ENCODE measurements at regions not wholly inside any gene's neighbourhood (a gene's known extent, or its start where the extent isn't known, plus 50 kb on each side); places are given as distances from the start of the nearest gene placed in this dataset.

- no peak for TF ChIP-seq SREBF1 (IDR thresholded peaks at IDR 0.05; ENCODE audit: low read length)
- no peak for TF ChIP-seq CBX3 (IDR thresholded peaks at IDR 0.05; ENCODE audit: borderline replicate concordance, low read depth)
- no peak for TF ChIP-seq USF2 (IDR thresholded peaks at IDR 0.05; ENCODE audit: borderline replicate concordance, low read depth, low read length)
- no peak for TF ChIP-seq MEF2B (IDR thresholded peaks at IDR 0.05; ENCODE audit: partially characterized antibody, poor library complexity, severe bottlenecking)
- no peak for TF ChIP-seq ESRRA (IDR thresholded peaks at IDR 0.05; ENCODE audit: low read length)
These were observed 387.8 kb upstream of the WWC1 start (continued) for GRCh38 chr5:167903659-167904058.

- BruUV-seq (replicated peaks): no TSS peak
- intact Hi-C loops (cut with micrococcal nuclease; ENCODE audit: unreplicated experiment): no loop called here
- FAIRE-seq (no peak), ATAC-seq (no peak), DNase-seq (ENCODE audit: low read depth, low spot score) (no peak)
- H4K20me1 ChIP-seq (ENCODE audit: control insufficient read depth, insufficient read depth): no peaks in the 10 kb centered on the region
- H2AFZ ChIP-seq (ENCODE audit: control insufficient read depth, low read depth, low read length): no peak overlapping the region
- ChIA-PET POLR2A (no interaction called here), RAD21 (ENCODE audit: unreplicated experiment) (interaction anchor here (0.6 kb wide), 1 partner anchor 26 kb away, joined by 3 read pairs; no protein-coding TSS in a partner anchor), SMC1A (ENCODE audit: uncharacterized antibody, unreplicated experiment) (interaction anchor here (1.2 kb wide), 1 partner anchor 27 kb away, joined by 4 read pairs; no protein-coding TSS in a partner anchor), CTCF (no interaction called here)
- no peaks in the 10 kb centered on the region for H3K4me1 ChIP-seq (ENCODE audit: control insufficient read depth, insufficient read depth, low read length)
- no peak overlapping the region for H3K4me3 ChIP-seq
- no peak overlapping the region for H3K27ac ChIP-seq (ENCODE audit: control insufficient read depth, insufficient read depth)
- no peak overlapping the region for H3K9ac ChIP-seq (ENCODE audit: control insufficient read depth, insufficient read depth, low read length)
- no peak overlapping the region for H3K4me2 ChIP-seq (ENCODE audit: control insufficient read depth, insufficient read depth)
- TF ChIP-seq BRCA1 (IDR thresholded peaks at IDR 0.05; ENCODE audit: low read depth, low read length): no peak
- no peak for TF ChIP-seq WRNIP1 (IDR thresholded peaks at IDR 0.05; ENCODE audit: borderline replicate concordance, low read depth, low read length)
- TF ChIP-seq STAT3 (IDR thresholded peaks at IDR 0.05; ENCODE audit: low read depth, low read length): no peak
- H3K9me3 ChIP-seq (replicated peaks; ENCODE audit: control insufficient read depth, insufficient read depth, low read length): no peaks in the 10 kb centered on the region
- in situ Hi-C loops (cut with MboI): no loop called here
- H3K79me2 ChIP-seq (ENCODE audit: control insufficient read depth, insufficient read depth, low read length): no peaks in the 10 kb centered on the region
- no peaks in the 10 kb centered on the region; a peak in 1 of 4 replicates for H3K27me3 ChIP-seq (replicated peaks in 1 of 2; ENCODE audit: control insufficient read depth in 2 of 2, insufficient read depth in 2 of 2, low read length in 1 of 2)
- 19% methylated on average over 6 of the region's 6 CpGs for WGBS (ENCODE audit: insufficient coverage, insufficient replicate concordance, low lambda C conversion rate, missing lambda C conversion rate)
- H3K36me3 ChIP-seq (ENCODE audit: control insufficient read depth in 2 of 2, insufficient read depth in 2 of 2, low read length in 1 of 2): no peaks in the 10 kb centered on the region
These were observed 385.3 kb upstream of the WWC1 start for GRCh38 chr5:167905919-167906853.

Measured in GM12878 (cell line).